MM.1S (cell line): ENCODE measurements at regions not wholly inside any gene's neighbourhood (a gene's known extent, or its start where the extent isn't known, plus 50 kb on each side); places are given as distances from the start of the nearest gene placed in this dataset.

Experiments
- CTCF ChIP-seq: fragments of 300-600 bp; sonication (generic); IDR thresholded peaks from 2 replicates; pipeline ENCODE4 v1.5.1; 2016; ENCODE audit warnings: antibody characterized with exemption, low read length, mixed read lengths
- EZH2phosphoT487 ChIP-seq: fragments of 300-600 bp; sonication (generic); IDR thresholded peaks from 2 replicates; pipeline ENCODE4 v1.6.1; 2018; ENCODE audit warnings: antibody characterized with exemption, low read length

GRCh38 chr10:123229927-123230630 lies 75.9 kb downstream of the BUB3 start:
- TF ChIP-seq EZH2phosphoT487 (no peak), CTCF (no peak)
